ENCODE measurements at regions not wholly inside any gene's neighbourhood (a gene's known extent, or its start where the extent isn't known, plus 50 kb on each side); places are given as distances from the start of the nearest gene placed in this dataset.

GRCh38 chr16:61569028-61569427, 467.2 kb downstream of the CDH8 start:
- DNase-seq (no peak), ATAC-seq (no peak)
- no peak overlapping the region for H3K4me2 ChIP-seq (ENCODE audit: low read length)
- TF ChIP-seq EZH2phosphoT487 (IDR thresholded peaks at IDR 0.05; ENCODE audit: borderline replicate concordance, low read length) = no peak
- TF ChIP-seq EZH2 (IDR thresholded peaks at IDR 0.05; ENCODE audit: low read length, unreplicated experiment) = no peak
- TF ChIP-seq CTCF (conservative IDR thresholded peaks at IDR 0.05; ENCODE audit: low read depth, low read length) = no peak
- POLR2A ChIA-PET (ENCODE audit: unreplicated experiment) = no interaction called here
- H4K20me1 ChIP-seq (ENCODE audit: low read length) = no peaks in the 10 kb centered on the region
- H3K9me3 ChIP-seq (ENCODE audit: low read length) = no peaks in the 10 kb centered on the region
- H3K4me3 ChIP-seq (ENCODE audit: low read length) = no peak overlapping the region
- CTCF ChIA-PET = no interaction called here
- no peak overlapping the region for H3K27ac ChIP-seq (ENCODE audit: low read length)
- no peaks in the 10 kb centered on the region for H3F3A ChIP-seq (ENCODE audit: low read length, unreplicated experiment)
- H3K27me3 ChIP-seq (ENCODE audit: low read length) = no peaks in the 10 kb centered on the region
- no peak overlapping the region for H2AFZ ChIP-seq (ENCODE audit: low read length)
- no peaks in the 10 kb centered on the region for H3K9me2 ChIP-seq (replicated peaks; ENCODE audit: low read length)
- no peak overlapping the region for H3K9ac ChIP-seq (ENCODE audit: low read length)
- H3K79me2 ChIP-seq (ENCODE audit: low read length) = no peaks in the 10 kb centered on the region
- no TSS peak for BruUV-seq (replicated peaks)
- intact Hi-C loops (cut with micrococcal nuclease) = no loop called here
- no peaks in the 10 kb centered on the region for H3K4me1 ChIP-seq (ENCODE audit: insufficient read depth, low read length)
- H3K36me3 ChIP-seq (ENCODE audit: low read depth, low read length) = no peaks in the 10 kb centered on the region

- Histone ChIP-seq H3K9me2 (replicated peaks; ENCODE audit: low read length) (no peaks in the 10 kb centered on the region), H2AFZ (ENCODE audit: low read length) (no peak overlapping the region), H3K36me3 (ENCODE audit: low read depth, low read length) (no peaks in the 10 kb centered on the region), H3K9ac (ENCODE audit: low read length) (no peak overlapping the region), H3K27ac (ENCODE audit: low read length) (no peak overlapping the region), H3K27me3 (ENCODE audit: low read length) (no peaks in the 10 kb centered on the region), H3K4me1 (ENCODE audit: insufficient read depth, low read length) (no peaks in the 10 kb centered on the region), H3K4me2 (ENCODE audit: low read length) (no peak overlapping the region), H3K9me3 (ENCODE audit: low read length) (no peaks in the 10 kb centered on the region), H3F3A (ENCODE audit: low read length, unreplicated experiment) (no peaks in the 10 kb centered on the region), H3K79me2 (ENCODE audit: low read length) (no peaks in the 10 kb centered on the region), H4K20me1 (ENCODE audit: low read length) (no peaks in the 10 kb centered on the region), H3K4me3 (ENCODE audit: low read length) (no peak overlapping the region)
- DNase-seq (no peak), ATAC-seq (no peak)
- BruUV-seq (replicated peaks) = no TSS peak
- CTCF ChIA-PET = no interaction called here
- intact Hi-C loops (cut with micrococcal nuclease) = no loop called here
- TF ChIP-seq EZH2 (IDR thresholded peaks at IDR 0.05; ENCODE audit: low read length, unreplicated experiment) (no peak), CTCF (conservative IDR thresholded peaks at IDR 0.05; ENCODE audit: low read depth, low read length) (no peak), EZH2phosphoT487 (IDR thresholded peaks at IDR 0.05; ENCODE audit: borderline replicate concordance, low read length) (no peak)
- POLR2A ChIA-PET (ENCODE audit: unreplicated experiment) = no interaction called here
Observed at GRCh38 chr16:61564716-61565115, 471.5 kb downstream of the CDH8 start.

GRCh38 chr16:61555718-61556441, 480.4 kb downstream of the CDH8 start:
- POLR2A ChIA-PET (ENCODE audit: unreplicated experiment) = no interaction called here
- Histone ChIP-seq H2AFZ (ENCODE audit: low read length) (no peak overlapping the region), H4K20me1 (ENCODE audit: low read length) (no peaks in the 10 kb centered on the region), H3K9me3 (ENCODE audit: low read length) (no peaks in the 10 kb centered on the region), H3K9ac (ENCODE audit: low read length) (no peak overlapping the region), H3K4me3 (ENCODE audit: low read length) (no peak overlapping the region), H3K27me3 (ENCODE audit: low read length) (no peaks in the 10 kb centered on the region), H3K36me3 (ENCODE audit: low read depth, low read length) (no peaks in the 10 kb centered on the region), H3K4me1 (ENCODE audit: insufficient read depth, low read length) (no peaks in the 10 kb centered on the region), H3F3A (ENCODE audit: low read length, unreplicated experiment) (no peaks in the 10 kb centered on the region), H3K27ac (ENCODE audit: low read length) (no peak overlapping the region), H3K9me2 (replicated peaks; ENCODE audit: low read length) (no peaks in the 10 kb centered on the region), H3K79me2 (ENCODE audit: low read length) (no peaks in the 10 kb centered on the region), H3K4me2 (ENCODE audit: low read length) (no peak overlapping the region)
- TF ChIP-seq CTCF (conservative IDR thresholded peaks at IDR 0.05; ENCODE audit: low read depth, low read length) (no peak), EZH2 (IDR thresholded peaks at IDR 0.05; ENCODE audit: low read length, unreplicated experiment) (no peak), EZH2phosphoT487 (IDR thresholded peaks at IDR 0.05; ENCODE audit: borderline replicate concordance, low read length) (no peak)
- no TSS peak for BruUV-seq (replicated peaks)
- ATAC-seq = no peak
- no peak for DNase-seq
- intact Hi-C loops (cut with micrococcal nuclease) = no loop called here
- CTCF ChIA-PET = no interaction called here

Data from PC-3 (cell line).